Astrocyte (in vitro differentiated cells and primary cell): ENCODE measurements at regions not wholly inside any gene's neighbourhood (a gene's known extent, or its start where the extent isn't known, plus 50 kb on each side); places are given as distances from the start of the nearest gene placed in this dataset.

Experiments used
- DNase-seq: peaks from one replicate; pipeline ENCODE4 v3.0.0-alpha.2; 2010; ENCODE audit warnings: low read depth
- FAIRE-seq: peaks from 2 replicates; lab custom pipeline; 2011; peaks lifted over from hg19 to GRCh38; lab: Jason Lieb, UNC
- H2AFZ ChIP-seq: 2 replicates; pipeline ENCODE4 v1.6.0; 2012; ENCODE audit warnings: low read depth, low read length, inconsistent platforms
- H3K27ac ChIP-seq: 2 replicates; pipeline ENCODE4 v1.5.1; 2011; ENCODE audit warnings: low read depth, low read length, inconsistent platforms
- H3K27me3 ChIP-seq: 2 replicates; pipeline ENCODE4 v1.6.0; 2011; ENCODE audit warnings: low read length, inconsistent platforms; ENCODE audit not compliant: insufficient read depth
- H3K36me3 ChIP-seq: 2 replicates; pipeline ENCODE4 v1.5.1; 2011; ENCODE audit warnings: low read length, inconsistent platforms; ENCODE audit not compliant: insufficient read depth
- H3K4me1 ChIP-seq: 2 replicates; pipeline ENCODE4 v1.5.1; 2011; ENCODE audit warnings: low read length, inconsistent platforms; ENCODE audit not compliant: insufficient read depth
- H3K4me2 ChIP-seq: 2 replicates; pipeline ENCODE4 v1.6.0; 2012; ENCODE audit warnings: low read length, inconsistent platforms
- H3K4me3 ChIP-seq: 2 replicates; pipeline ENCODE4 v1.5.1; 2011; ENCODE audit warnings: low read depth, mild to moderate bottlenecking, low read length, inconsistent platforms; ENCODE audit not compliant: insufficient read depth
- H3K79me2 ChIP-seq: 2 replicates; pipeline ENCODE4 v1.6.0; 2012; ENCODE audit warnings: mild to moderate bottlenecking, low read length, inconsistent platforms; ENCODE audit not compliant: insufficient read depth
- H3K9ac ChIP-seq: 2 replicates; pipeline ENCODE4 v1.6.0; 2012; ENCODE audit warnings: mild to moderate bottlenecking, low read length, inconsistent platforms
- H3K9me3 ChIP-seq: 2 replicates; pipeline ENCODE4 v1.5.1; 2012; ENCODE audit warnings: low read depth, mild to moderate bottlenecking, low read length, inconsistent platforms; ENCODE audit not compliant: insufficient read depth
- H4K20me1 ChIP-seq: 2 replicates; pipeline ENCODE4 v1.6.0; 2012; ENCODE audit warnings: low read length, inconsistent platforms; ENCODE audit not compliant: insufficient read depth
- H3K27ac Mint-ChIP-seq: one replicate; pipeline ENCODE4 v1.8.0; 2021; ENCODE audit warnings: mild to moderate bottlenecking, mixed read lengths; ENCODE audit not compliant: unreplicated experiment
- H3K27me3 Mint-ChIP-seq: one replicate; pipeline ENCODE4 v1.8.0; 2021; ENCODE audit warnings: low read depth, mixed read lengths; ENCODE audit not compliant: unreplicated experiment
- H3K36me3 Mint-ChIP-seq: one replicate; pipeline ENCODE4 v1.8.0; 2021; ENCODE audit warnings: low read depth, mixed read lengths; ENCODE audit not compliant: unreplicated experiment
- H3K4me1 Mint-ChIP-seq: one replicate; pipeline ENCODE4 v1.8.0; 2021; ENCODE audit warnings: low read depth, mixed read lengths; ENCODE audit not compliant: unreplicated experiment
- H3K4me3 Mint-ChIP-seq: one replicate; pipeline ENCODE4 v1.8.0; 2021; ENCODE audit warnings: mild to moderate bottlenecking, moderate library complexity, mixed read lengths; ENCODE audit not compliant: unreplicated experiment
- H3K9me3 Mint-ChIP-seq: one replicate; pipeline ENCODE4 v1.8.0; 2021; ENCODE audit warnings: mild to moderate bottlenecking, mixed read lengths; ENCODE audit not compliant: unreplicated experiment
- CTCF ChIP-seq: IDR thresholded peaks from 2 replicates; pipeline ENCODE4 v1.5.1; 2011; ENCODE audit warnings: low read depth, mild to moderate bottlenecking, inconsistent platforms, low read length, moderate library complexity; ENCODE audit not compliant: insufficient read depth
- EZH2 ChIP-seq: IDR thresholded peaks from 2 replicates; pipeline ENCODE4 v1.6.1; 2012; ENCODE audit warnings: mild to moderate bottlenecking, low read length, inconsistent platforms; ENCODE audit not compliant: insufficient read depth

GRCh38 chr6:91271807-91272206, 684.9 kb upstream of the MAP3K7 start:
- no peak for DNase-seq
- Histone ChIP-seq H3K27ac (no peak overlapping the region), H3K79me2 (no peaks in the 10 kb centered on the region), H3K27me3 (no peaks in the 10 kb centered on the region), H2AFZ (no peak overlapping the region), H3K9me3 (peaks cover 8% of the 10 kb centered on the region), H3K4me3 (no peak overlapping the region), H3K4me1 (peaks cover 2% of the 10 kb centered on the region), H3K4me2 (no peak overlapping the region), H3K36me3 (no peaks in the 10 kb centered on the region), H3K9ac (no peak overlapping the region), H4K20me1 (no peaks in the 10 kb centered on the region)
- TF ChIP-seq CTCF (no peak), EZH2 (no peak)
- Mint-ChIP-seq H3K4me1 (peaks cover 9% of the 10 kb centered on the region), H3K27ac (no peak overlapping the region), H3K4me3 (no peak overlapping the region), H3K36me3 (no peaks in the 10 kb centered on the region), H3K27me3 (no peaks in the 10 kb centered on the region), H3K9me3 (peaks cover 3% of the 10 kb centered on the region)
- no peak for FAIRE-seq

- H3K27me3 Mint-ChIP-seq = no peaks in the 10 kb centered on the region
- FAIRE-seq = no peak
- H3K36me3 ChIP-seq = no peaks in the 10 kb centered on the region
- H3K27me3 ChIP-seq = no peaks in the 10 kb centered on the region
- H3K4me3 ChIP-seq = no peak overlapping the region
- TF ChIP-seq EZH2 = no peak
- TF ChIP-seq CTCF = no peak
- peaks cover 2% of the 10 kb centered on the region for H3K4me1 ChIP-seq
- H3K4me3 Mint-ChIP-seq = no peak overlapping the region
- H3K79me2 ChIP-seq = no peaks in the 10 kb centered on the region
- H4K20me1 ChIP-seq = no peaks in the 10 kb centered on the region
- no peak overlapping the region for H3K9ac ChIP-seq
- H3K9me3 Mint-ChIP-seq = peaks cover 3% of the 10 kb centered on the region
- no peak overlapping the region for H3K27ac ChIP-seq
- no peak overlapping the region for H3K27ac Mint-ChIP-seq
- no peaks in the 10 kb centered on the region for H3K36me3 Mint-ChIP-seq
- peak overlapping the region; percentile 42 for H3K4me2 ChIP-seq
- DNase-seq = peak; percentile 46
- peaks cover 9% of the 10 kb centered on the region for H3K4me1 Mint-ChIP-seq
- peaks cover 8% of the 10 kb centered on the region for H3K9me3 ChIP-seq
- no peak overlapping the region for H2AFZ ChIP-seq
Measured at GRCh38 chr6:91268941-91269340, 682.1 kb upstream of the MAP3K7 start.

GRCh38 chr6:91267246-91267645, 680.4 kb upstream of the MAP3K7 start:
- TF ChIP-seq CTCF (no peak), EZH2 (no peak)
- Histone ChIP-seq H2AFZ (no peak overlapping the region), H3K9me3 (peaks cover 8% of the 10 kb centered on the region), H3K4me3 (no peak overlapping the region), H3K4me1 (peaks cover 2% of the 10 kb centered on the region), H3K27ac (no peak overlapping the region), H3K79me2 (no peaks in the 10 kb centered on the region), H3K4me2 (no peak overlapping the region), H3K27me3 (no peaks in the 10 kb centered on the region), H4K20me1 (no peaks in the 10 kb centered on the region), H3K36me3 (no peaks in the 10 kb centered on the region), H3K9ac (no peak overlapping the region)
- peaks cover 3% of the 10 kb centered on the region for H3K9me3 Mint-ChIP-seq
- DNase-seq (no peak), FAIRE-seq (no peak)
- H3K4me3 Mint-ChIP-seq = no peak overlapping the region
- peaks cover 9% of the 10 kb centered on the region for H3K4me1 Mint-ChIP-seq
- H3K36me3 Mint-ChIP-seq = no peaks in the 10 kb centered on the region
- no peaks in the 10 kb centered on the region for H3K27me3 Mint-ChIP-seq
- no peak overlapping the region for H3K27ac Mint-ChIP-seq
